Endodermal cell (in vitro differentiated cells): ENCODE measurements at regions not wholly inside any gene's neighbourhood (a gene's known extent, or its start where the extent isn't known, plus 50 kb on each side); places are given as distances from the start of the nearest gene placed in this dataset.

Experiments used
- DNase-seq: peaks from one replicate; pipeline ENCODE4 v3.0.0-alpha.2; 2017
- H3K27ac ChIP-seq: 2 replicates; pipeline ENCODE4 v1.5.1; 2013; ENCODE audit warnings: mild to moderate bottlenecking, low read depth, low read length, moderate library complexity
- H3K27me3 ChIP-seq: 2 replicates; pipeline ENCODE4 v1.6.1; 2013; ENCODE audit warnings: mild to moderate bottlenecking, low read length, moderate library complexity; ENCODE audit not compliant: insufficient read depth, control insufficient read depth, poor library complexity, severe bottlenecking
- H3K36me3 ChIP-seq: 2 replicates; pipeline ENCODE4 v1.7.0; 2013; ENCODE audit warnings: mild to moderate bottlenecking, low read length, moderate library complexity; ENCODE audit not compliant: control insufficient read depth, insufficient read depth
- H3K4me1 ChIP-seq: one replicate; pipeline ENCODE4 v1.7.0; 2013; ENCODE audit warnings: low read length; ENCODE audit not compliant: control insufficient read depth, insufficient read depth
- H3K4me3 ChIP-seq: 2 replicates; pipeline ENCODE4 v1.5.1; 2013; ENCODE audit warnings: mild to moderate bottlenecking, low read length, moderate library complexity
- H3K9ac ChIP-seq: 2 replicates; pipeline ENCODE4 v1.6.1; 2013; ENCODE audit warnings: mild to moderate bottlenecking, low read length, moderate library complexity; ENCODE audit not compliant: poor library complexity, severe bottlenecking; ENCODE audit errors: extremely low read depth
- H3K9me3 ChIP-seq: 2 replicates; pipeline ENCODE4 v1.6.1; 2013; ENCODE audit warnings: mild to moderate bottlenecking, low read length, moderate library complexity; ENCODE audit not compliant: control insufficient read depth
- H3K27ac Mint-ChIP-seq: 2 replicates; pipeline ENCODE4 v1.8.0; 2020; ENCODE audit warnings: mixed read lengths
- H3K27me3 Mint-ChIP-seq: 2 replicates; pipeline ENCODE4 v1.8.0; 2021; ENCODE audit warnings: mild to moderate bottlenecking, mixed read lengths; ENCODE audit not compliant: insufficient read depth
- H3K36me3 Mint-ChIP-seq: 2 replicates; pipeline ENCODE4 v1.8.0; 2020; ENCODE audit warnings: low read depth, mixed read lengths
- H3K4me1 Mint-ChIP-seq: 2 replicates; pipeline ENCODE4 v1.8.0; 2020; ENCODE audit warnings: mixed read lengths
- H3K4me3 Mint-ChIP-seq: 2 replicates; pipeline ENCODE4 v1.8.0; 2020; ENCODE audit warnings: mild to moderate bottlenecking, moderate library complexity, mixed read lengths
- H3K9me3 Mint-ChIP-seq: 2 replicates; pipeline ENCODE4 v1.8.0; 2020; ENCODE audit warnings: mild to moderate bottlenecking, mixed read lengths
- CTCF ChIP-seq: fragments of 200-600 bp; sonication (generic); conservative IDR thresholded peaks from 2 replicates; pipeline ENCODE4 v1.5.0; 2021; ENCODE audit warnings: antibody characterized with exemption, mild to moderate bottlenecking
- WGBS, 2 experiments: methylation state at CpG; one replicate each; pipeline versions ENCODE4 v1.1.5 to v1.1.7; 2013; ENCODE audit warnings: missing lambda C conversion rate in 2 of 2, mixed read lengths in 1 of 2; ENCODE audit not compliant: insufficient coverage in 1 of 2, insufficient read length in 1 of 2; 5-methylcytosine and 5-hydroxymethylcytosine counted together

DNA sequence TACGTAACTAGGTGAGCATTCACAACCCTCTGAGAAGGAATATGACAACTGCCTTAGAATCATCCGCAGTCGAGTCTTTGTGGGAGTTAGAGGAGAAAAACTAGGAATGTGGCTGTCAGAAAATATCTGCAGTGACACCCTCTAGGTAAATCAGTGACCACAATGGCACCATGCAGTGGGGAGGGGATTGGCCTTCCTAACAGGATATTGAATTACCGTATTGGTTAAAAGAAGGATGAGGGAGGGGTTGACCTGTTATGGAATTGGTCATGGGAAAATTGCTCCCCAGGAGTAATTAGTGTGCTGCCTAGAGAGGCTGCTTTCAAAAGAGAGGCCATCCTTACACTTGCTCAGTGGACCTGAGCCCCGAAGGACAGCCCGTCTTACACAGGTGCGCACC is 205.6 kb upstream of the SOX1 start:
- Histone ChIP-seq H3K36me3 (no peaks in the 10 kb centered on the region), H3K4me1 (peaks cover 5% of the 10 kb centered on the region), H3K27ac (no peak overlapping the region), H3K9me3 (no peaks in the 10 kb centered on the region), H3K9ac (no peak overlapping the region), H3K4me3 (no peak overlapping the region), H3K27me3 (no peaks in the 10 kb centered on the region)
- Mint-ChIP-seq H3K36me3 (no peaks in the 10 kb centered on the region), H3K9me3 (peaks cover 5% of the 10 kb centered on the region), H3K4me1 (peaks cover 25% of the 10 kb centered on the region), H3K4me3 (no peak overlapping the region), H3K27ac (no peak overlapping the region), H3K27me3 (peaks cover 21% of the 10 kb centered on the region)
- no peak for TF ChIP-seq CTCF
- no peak for DNase-seq
- WGBS, 2 experiments = 92 to 94% methylated on average over 7 of the region's 7 CpGs

- Histone ChIP-seq H3K9ac (no peak overlapping the region), H3K4me1 (peaks cover 5% of the 10 kb centered on the region), H3K27me3 (no peaks in the 10 kb centered on the region), H3K4me3 (no peak overlapping the region), H3K27ac (no peak overlapping the region), H3K36me3 (no peaks in the 10 kb centered on the region), H3K9me3 (no peaks in the 10 kb centered on the region)
- no peak for DNase-seq
- Mint-ChIP-seq H3K36me3 (no peaks in the 10 kb centered on the region), H3K4me3 (no peak overlapping the region), H3K4me1 (peaks cover 25% of the 10 kb centered on the region), H3K27me3 (peaks cover 21% of the 10 kb centered on the region), H3K27ac (no peak overlapping the region), H3K9me3 (peaks cover 5% of the 10 kb centered on the region)
- no peak for TF ChIP-seq CTCF
- 92 to 94% methylated on average over 12 to 13 of the region's 13 CpGs for WGBS, 2 experiments
Observed at GRCh38 chr13:111861766-111862366, 205.1 kb upstream of the SOX1 start.

GRCh38 chr13:111862836-111863815 is 203.8 kb upstream of the SOX1 start:
- Mint-ChIP-seq H3K27ac (no peak overlapping the region), H3K27me3 (peaks cover 21% of the 10 kb centered on the region), H3K4me1 (peaks cover 25% of the 10 kb centered on the region), H3K9me3 (peaks cover 15% of the 10 kb centered on the region), H3K4me3 (no peak overlapping the region), H3K36me3 (no peaks in the 10 kb centered on the region)
- Histone ChIP-seq H3K27ac (no peak overlapping the region), H3K4me1 (peaks cover 5% of the 10 kb centered on the region), H3K9ac (no peak overlapping the region), H3K27me3 (no peaks in the 10 kb centered on the region), H3K4me3 (no peak overlapping the region), H3K9me3 (peaks cover 9% of the 10 kb centered on the region), H3K36me3 (no peaks in the 10 kb centered on the region)
- WGBS, 2 experiments = 92% methylated on average over 25 to 33 of the region's 33 CpGs
- no peak for TF ChIP-seq CTCF
- no peak for DNase-seq
